Neural cell (in vitro differentiated cells): ENCODE measurements at regions not wholly inside any gene's neighbourhood (a gene's known extent, or its start where the extent isn't known, plus 50 kb on each side); places are given as distances from the start of the nearest gene placed in this dataset.

Experiments
- CTCF ChIP-seq: fragments of 450-650 bp; IDR thresholded peaks from 2 replicates; pipeline ENCODE4 v1.5.1; 2014; ENCODE audit warnings: antibody characterized with exemption, mild to moderate bottlenecking, moderate library complexity; ENCODE audit not compliant: poor library complexity, severe bottlenecking
- EP300 ChIP-seq: fragments of 450-650 bp; conservative IDR thresholded peaks from 2 replicates; pipeline ENCODE4 v1.6.1; 2014; ENCODE audit warnings: antibody characterized with exemption, mild to moderate bottlenecking, moderate library complexity; ENCODE audit not compliant: poor library complexity, severe bottlenecking
- EZH2 ChIP-seq: fragments of 200-600, 300-800 bp; shearing (Covaris generic), sonication (generic); IDR thresholded peaks from 2 replicates; pipeline ENCODE4 v1.6.1; 2014; ENCODE audit warnings: antibody characterized with exemption, low read length, borderline replicate concordance, mild to moderate bottlenecking; ENCODE audit not compliant: insufficient read depth, poor library complexity, severe bottlenecking
- MXI1 ChIP-seq: fragments of 450-650 bp; conservative IDR thresholded peaks from 2 replicates; pipeline ENCODE4 v1.6.1; 2014; ENCODE audit warnings: antibody characterized with exemption, mild to moderate bottlenecking; ENCODE audit not compliant: poor library complexity, severe bottlenecking
- POLR2AphosphoS5 ChIP-seq: IDR thresholded peaks from 2 replicates; pipeline ENCODE4 v1.6.1; 2012
- RAD21 ChIP-seq: fragments of 450-650 bp; conservative IDR thresholded peaks from 2 replicates; pipeline ENCODE4 v1.6.1; 2014; ENCODE audit warnings: antibody characterized with exemption, mild to moderate bottlenecking, moderate library complexity
- SMC3 ChIP-seq: fragments of 450-650 bp; conservative IDR thresholded peaks from 2 replicates; pipeline ENCODE4 v1.6.1; 2014; ENCODE audit warnings: antibody characterized with exemption, mild to moderate bottlenecking, moderate library complexity; ENCODE audit not compliant: poor library complexity
- TAF1 ChIP-seq: IDR thresholded peaks from 2 replicates; pipeline ENCODE4 v1.6.1; 2012; ENCODE audit warnings: low read depth
- TF ChIP-seq, protein P1 (sequence below): IDR thresholded peaks from 2 replicates; pipeline ENCODE4 v1.6.1; 2012; ENCODE audit warnings: borderline replicate concordance

GRCh38 chr18:39200153-39200552 lies 1634.6 kb upstream of the CELF4 start:
- no peak for TF ChIP-seq TAF1
- TF ChIP-seq CTCF, result no peak
- TF ChIP-seq RAD21, result no peak
- TF ChIP-seq, protein P1, sequence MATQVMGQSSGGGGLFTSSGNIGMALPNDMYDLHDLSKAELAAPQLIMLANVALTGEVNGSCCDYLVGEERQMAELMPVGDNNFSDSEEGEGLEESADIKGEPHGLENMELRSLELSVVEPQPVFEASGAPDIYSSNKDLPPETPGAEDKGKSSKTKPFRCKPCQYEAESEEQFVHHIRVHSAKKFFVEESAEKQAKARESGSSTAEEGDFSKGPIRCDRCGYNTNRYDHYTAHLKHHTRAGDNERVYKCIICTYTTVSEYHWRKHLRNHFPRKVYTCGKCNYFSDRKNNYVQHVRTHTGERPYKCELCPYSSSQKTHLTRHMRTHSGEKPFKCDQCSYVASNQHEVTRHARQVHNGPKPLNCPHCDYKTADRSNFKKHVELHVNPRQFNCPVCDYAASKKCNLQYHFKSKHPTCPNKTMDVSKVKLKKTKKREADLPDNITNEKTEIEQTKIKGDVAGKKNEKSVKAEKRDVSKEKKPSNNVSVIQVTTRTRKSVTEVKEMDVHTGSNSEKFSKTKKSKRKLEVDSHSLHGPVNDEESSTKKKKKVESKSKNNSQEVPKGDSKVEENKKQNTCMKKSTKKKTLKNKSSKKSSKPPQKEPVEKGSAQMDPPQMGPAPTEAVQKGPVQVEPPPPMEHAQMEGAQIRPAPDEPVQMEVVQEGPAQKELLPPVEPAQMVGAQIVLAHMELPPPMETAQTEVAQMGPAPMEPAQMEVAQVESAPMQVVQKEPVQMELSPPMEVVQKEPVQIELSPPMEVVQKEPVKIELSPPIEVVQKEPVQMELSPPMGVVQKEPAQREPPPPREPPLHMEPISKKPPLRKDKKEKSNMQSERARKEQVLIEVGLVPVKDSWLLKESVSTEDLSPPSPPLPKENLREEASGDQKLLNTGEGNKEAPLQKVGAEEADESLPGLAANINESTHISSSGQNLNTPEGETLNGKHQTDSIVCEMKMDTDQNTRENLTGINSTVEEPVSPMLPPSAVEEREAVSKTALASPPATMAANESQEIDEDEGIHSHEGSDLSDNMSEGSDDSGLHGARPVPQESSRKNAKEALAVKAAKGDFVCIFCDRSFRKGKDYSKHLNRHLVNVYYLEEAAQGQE, result no peak
- TF ChIP-seq EZH2, result no peak
- TF ChIP-seq POLR2AphosphoS5, result no peak
- TF ChIP-seq MXI1, result no peak
- TF ChIP-seq SMC3, result no peak
- no peak for TF ChIP-seq EP300
